ENCODE measurements at regions not wholly inside any gene's neighbourhood (a gene's known extent, or its start where the extent isn't known, plus 50 kb on each side); places are given as distances from the start of the nearest gene placed in this dataset.
A peak's percentile ranks its signal among the peaks of the same experiment; 100 is the strongest.
"Not testable (repeated sequence)": the region's sequence is repeated elsewhere in the genome, so short reads cannot be mapped to it uniquely, and the experiment has no call there.

GRCh38 chr12:64552510-64552909 lies 57.8 kb upstream of the RASSF3 start:
- H3K27ac ChIP-seq; DNase-seq; H3K4me1 ChIP-seq; H3K36me3 ChIP-seq (replicated peaks in 1 of 2; ENCODE audit: insufficient read depth in 1 of 2, low read depth in 2 of 2); H3K27me3 ChIP-seq; H3K9me3 ChIP-seq; H3K4me3 ChIP-seq; ATAC-seq: not testable (repeated sequence)
- intact Hi-C loops (cut with DNase I), result loop anchor here (5.0 kb wide), 1 partner anchor 150 kb away; no protein-coding TSS in a partner anchor
- 83 to 89% methylated on average over 7 of the region's 7 CpGs for WGBS, 2 donors

GRCh38 chr12:64553689-64554088 lies 56.6 kb upstream of the RASSF3 start:
- intact Hi-C loops (cut with DNase I), result loop anchor here (5.0 kb wide), 1 partner anchor 149 kb away; no protein-coding TSS in a partner anchor
- H3K27ac ChIP-seq; DNase-seq; H3K36me3 ChIP-seq (replicated peaks in 1 of 2; ENCODE audit: insufficient read depth in 1 of 2, low read depth in 2 of 2); H3K27me3 ChIP-seq; H3K4me3 ChIP-seq; ATAC-seq; H3K4me1 ChIP-seq; H3K9me3 ChIP-seq: not testable (repeated sequence)
- WGBS, 2 donors, result 93 to 94% methylated on average over 2 of the region's 2 CpGs

GRCh38 chr12:64556231-64556630 lies 54.1 kb upstream of the RASSF3 start:
- intact Hi-C loops (cut with DNase I), result no loop called here
- no peaks in the 10 kb centered on the region for H3K27me3 ChIP-seq
- H3K4me3 ChIP-seq, result no peak overlapping the region
- no peak for ATAC-seq
- H3K4me1 ChIP-seq, result no peaks in the 10 kb centered on the region
- no peak overlapping the region for H3K27ac ChIP-seq
- no peaks in the 10 kb centered on the region for H3K36me3 ChIP-seq (replicated peaks in 1 of 2; ENCODE audit: insufficient read depth in 1 of 2, low read depth in 2 of 2)
- DNase-seq, result no peak
- TF ChIP-seq CTCF (IDR thresholded peaks at IDR 0.05) (no peak), POLR2A (IDR thresholded peaks at IDR 0.05) (no peak)
- 86 to 94% methylated on average over 2 to 4 of the region's 4 CpGs for WGBS, 2 donors
- H3K9me3 ChIP-seq, result no peaks in the 10 kb centered on the region

- DNase-seq (no peak), ATAC-seq (no peak)
- Histone ChIP-seq H3K27ac (no peak overlapping the region), H3K4me1 (no peaks in the 10 kb centered on the region), H3K27me3 (no peaks in the 10 kb centered on the region), H3K36me3 (replicated peaks in 1 of 2; ENCODE audit: insufficient read depth in 1 of 2, low read depth in 2 of 2) (no peaks in the 10 kb centered on the region), H3K9me3 (no peaks in the 10 kb centered on the region), H3K4me3 (no peak overlapping the region)
- WGBS, 2 donors, result 72 to 78% methylated on average over 7 of the region's 7 CpGs
- no peak for TF ChIP-seq CTCF (IDR thresholded peaks at IDR 0.05)
- no peak for TF ChIP-seq POLR2A (IDR thresholded peaks at IDR 0.05)
- intact Hi-C loops (cut with DNase I), result no loop called here
Measured at GRCh38 chr12:64558754-64559153, 51.5 kb upstream of the RASSF3 start.

GRCh38 chr12:64560396-64561301 lies 49.6 kb upstream of the RASSF3 start:
- WGBS, 2 donors, result 61 to 70% methylated on average over 12 of the region's 12 CpGs
- no peak for ATAC-seq
- DNase-seq, result peak in 1 of 4 donors; percentile 22

More at GRCh38 chr12:64560396-64561301, 49.6 kb upstream of the RASSF3 start:
- Histone ChIP-seq H3K27ac (no peak overlapping the region), H3K36me3 (replicated peaks in 1 of 2; ENCODE audit: insufficient read depth in 1 of 2, low read depth in 2 of 2) (no peaks in the 10 kb centered on the region), H3K27me3 (no peaks in the 10 kb centered on the region), H3K9me3 (no peaks in the 10 kb centered on the region), H3K4me1 (no peaks in the 10 kb centered on the region), H3K4me3 (no peak overlapping the region)
- intact Hi-C loops (cut with DNase I), result no loop called here
- TF ChIP-seq CTCF (IDR thresholded peaks at IDR 0.05) (no peak), POLR2A (IDR thresholded peaks at IDR 0.05) (no peak)

Measured in body of pancreas (tissue), 4 donors.